GM18499 (cell line): ENCODE measurements at regions not wholly inside any gene's neighbourhood (a gene's known extent, or its start where the extent isn't known, plus 50 kb on each side); places are given as distances from the start of the nearest gene placed in this dataset.

ENCODE experiments used
- ATAC-seq: cut with Tn5 transposase; IDR thresholded peaks from one replicate; pipeline ENCODE4 v1.9.1; 2021; ENCODE audit warnings: moderate number of reproducible peaks; ENCODE audit not compliant: insufficient read depth, unreplicated experiment

DNA sequence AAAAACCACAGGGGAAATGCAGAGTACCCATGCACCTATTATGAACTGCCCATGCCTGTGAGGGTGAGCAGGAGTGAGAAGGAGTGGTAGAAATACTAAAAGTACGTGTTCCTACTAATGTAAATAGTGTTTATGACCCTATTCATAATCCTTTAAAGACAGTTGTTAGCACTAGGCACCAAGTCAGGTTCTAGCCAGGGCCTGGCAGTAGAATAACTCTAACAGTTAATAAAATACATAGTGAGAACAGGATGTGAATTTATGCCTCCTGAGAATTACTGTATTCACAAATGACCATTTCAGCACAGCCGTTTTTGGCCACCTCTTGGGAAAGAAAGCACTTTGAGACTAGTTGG is 103.2 kb upstream of the TARS1 start:
- no peak for ATAC-seq

DNA sequence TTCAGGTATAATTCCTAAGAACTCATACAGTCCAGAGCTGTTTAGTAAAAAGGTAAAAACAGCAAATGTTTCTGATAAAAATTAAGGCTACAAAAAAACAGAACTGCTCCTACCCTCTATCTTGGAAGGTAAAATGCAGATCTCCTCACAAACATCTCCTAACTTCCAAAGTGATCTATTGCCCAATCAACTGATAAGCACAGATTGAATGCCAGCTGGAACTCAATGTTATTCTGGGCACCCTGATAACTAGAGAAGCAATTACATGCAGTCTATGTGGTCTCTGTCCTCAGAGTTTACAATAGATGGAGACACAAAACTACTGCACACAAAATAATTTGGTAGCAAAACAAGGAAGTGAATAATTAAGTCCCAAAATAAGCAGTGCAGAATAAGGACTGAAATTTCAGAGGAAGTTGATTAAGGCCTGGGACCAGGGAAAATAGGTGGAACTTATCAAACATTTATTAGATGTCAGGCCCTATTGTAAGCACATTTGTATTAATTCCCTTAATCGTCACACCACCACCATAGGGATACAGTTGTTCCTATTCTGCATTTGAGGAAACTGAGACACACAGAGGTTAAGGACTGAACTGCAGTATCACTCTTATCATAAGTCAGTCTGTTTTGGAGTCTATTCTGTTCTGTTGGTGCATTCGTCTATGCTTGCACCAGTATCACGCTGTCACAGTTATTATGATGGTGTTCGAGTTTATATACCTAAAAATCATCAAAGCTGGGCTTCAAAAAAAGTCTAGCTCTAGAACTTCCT is 102.2 kb upstream of the TARS1 start:
- no peak for ATAC-seq

DNA sequence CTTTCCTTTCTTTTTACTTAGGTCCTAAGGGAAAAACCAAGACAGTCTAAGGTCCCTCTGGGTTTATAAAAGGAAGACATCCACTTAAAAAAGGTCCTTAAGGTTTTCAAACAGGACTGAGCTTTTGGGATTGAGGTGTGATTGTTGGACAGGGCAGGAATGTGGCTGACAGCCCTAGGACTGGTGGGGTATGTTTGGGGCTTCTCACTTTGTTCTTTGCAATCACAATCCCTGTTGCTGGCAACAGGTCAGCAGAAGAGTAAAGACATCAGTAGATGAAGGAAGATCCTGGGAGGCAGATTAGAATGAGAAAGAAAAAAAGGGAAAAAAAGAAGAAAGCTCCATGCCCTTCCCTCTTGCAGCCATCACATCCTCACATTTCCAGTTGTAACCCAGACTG is 101.4 kb upstream of the TARS1 start:
- ATAC-seq, result no peak

DNA sequence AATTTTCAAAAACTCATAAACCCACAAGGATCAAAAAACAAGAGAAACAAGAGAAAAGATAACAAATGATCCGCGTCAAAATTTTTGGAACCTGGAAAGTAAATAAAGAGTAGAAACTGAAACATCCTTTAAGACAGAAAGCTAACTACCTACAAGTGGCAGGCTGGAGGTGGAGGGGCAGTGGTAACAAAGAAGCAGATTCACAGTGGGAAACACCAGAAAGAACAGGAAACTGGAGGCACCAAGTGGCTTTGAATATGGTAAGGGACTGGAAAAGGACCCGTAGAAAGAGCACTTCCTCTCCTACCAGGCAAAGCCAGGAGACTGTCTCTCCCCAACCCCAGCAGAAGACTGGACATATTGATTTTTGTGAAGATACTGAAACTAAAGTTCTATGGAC is 100.6 kb upstream of the TARS1 start:
- no peak for ATAC-seq

DNA sequence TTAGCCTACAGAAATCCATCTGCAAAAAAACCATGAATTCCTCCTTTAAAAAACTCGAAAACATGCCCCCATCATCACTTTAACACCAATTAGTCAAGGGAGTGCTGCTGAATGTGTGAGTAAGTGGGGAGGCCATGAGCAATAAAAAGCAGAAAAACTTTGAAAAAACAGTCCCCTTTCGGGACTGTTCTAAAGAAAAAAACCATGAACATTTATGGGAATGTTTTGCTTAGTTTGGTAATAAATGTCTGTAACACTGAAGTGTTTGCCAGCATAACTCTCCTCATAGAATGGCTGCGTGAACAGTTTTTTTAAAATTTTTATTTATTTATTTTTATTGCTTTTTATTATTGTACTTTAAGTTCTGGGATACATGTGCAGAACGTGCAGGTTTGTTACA is 99.4 kb upstream of the TARS1 start:
- no peak for ATAC-seq

DNA sequence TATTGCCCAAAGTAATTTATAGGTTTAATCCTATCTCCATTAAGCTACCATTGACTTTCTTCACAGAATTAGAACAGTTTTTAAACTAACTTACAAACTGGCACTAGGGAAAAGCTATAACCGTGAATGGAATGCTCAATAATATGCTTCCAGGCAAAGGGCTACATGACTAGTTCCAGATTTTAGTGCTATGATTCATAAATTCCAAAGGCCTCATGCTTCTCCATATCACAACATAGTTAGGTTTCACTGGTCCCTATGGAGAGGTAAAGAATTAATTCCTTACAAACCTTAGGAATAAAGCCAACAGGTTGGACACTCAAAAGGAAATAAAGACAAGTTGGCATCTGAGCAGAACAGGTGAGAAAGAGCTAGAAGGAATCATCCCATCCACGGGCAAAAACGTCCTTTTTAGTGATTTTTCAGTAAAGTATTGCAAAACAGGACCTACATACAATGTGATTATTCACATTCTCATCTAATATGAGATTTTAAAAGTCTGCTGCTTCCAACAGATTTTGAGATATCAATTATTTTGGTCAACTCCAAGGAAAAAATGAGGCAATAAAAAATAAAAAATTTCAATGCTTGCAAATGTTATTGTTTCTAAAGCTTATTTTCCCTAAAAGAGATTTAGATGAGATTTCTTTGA is 97.0 kb upstream of the TARS1 start:
- no peak for ATAC-seq

DNA sequence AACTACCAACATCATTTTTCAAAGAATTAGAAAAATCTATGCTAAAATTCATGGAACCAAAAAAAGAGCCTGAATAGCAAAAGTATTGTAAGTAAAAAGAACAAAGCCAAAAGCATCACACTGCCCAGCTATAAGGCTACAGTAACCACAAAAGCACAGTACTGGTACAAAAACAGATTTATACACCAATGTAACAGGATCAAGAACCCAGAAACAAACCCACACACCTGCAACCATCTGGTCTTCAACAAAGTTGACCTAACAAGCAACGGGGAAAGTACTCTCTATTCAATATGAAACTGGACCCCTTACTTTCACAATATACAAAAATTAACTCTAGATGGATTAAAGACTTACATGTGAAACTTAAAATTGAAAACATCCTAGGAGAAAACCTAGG is 94.2 kb upstream of the TARS1 start:
- no peak for ATAC-seq

DNA sequence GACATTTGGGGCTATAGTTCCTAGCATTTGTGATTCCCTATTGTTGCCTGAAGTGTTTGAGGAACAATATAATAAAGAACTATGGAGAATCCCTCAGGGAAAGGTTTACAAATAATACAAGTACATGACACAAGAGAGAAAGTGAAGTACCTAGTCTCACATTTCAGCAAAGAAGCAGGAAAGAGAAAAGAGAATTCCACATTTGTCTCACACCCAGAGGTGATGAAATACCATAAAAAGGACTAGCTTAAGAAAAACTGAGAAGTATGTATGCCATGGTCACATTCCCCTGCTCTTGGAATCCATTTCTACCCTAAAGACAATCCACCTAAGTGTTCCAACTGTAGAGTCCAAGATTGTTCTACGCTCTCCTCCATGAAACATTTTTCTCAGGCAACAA is 79.0 kb upstream of the TARS1 start:
- no peak for ATAC-seq

DNA sequence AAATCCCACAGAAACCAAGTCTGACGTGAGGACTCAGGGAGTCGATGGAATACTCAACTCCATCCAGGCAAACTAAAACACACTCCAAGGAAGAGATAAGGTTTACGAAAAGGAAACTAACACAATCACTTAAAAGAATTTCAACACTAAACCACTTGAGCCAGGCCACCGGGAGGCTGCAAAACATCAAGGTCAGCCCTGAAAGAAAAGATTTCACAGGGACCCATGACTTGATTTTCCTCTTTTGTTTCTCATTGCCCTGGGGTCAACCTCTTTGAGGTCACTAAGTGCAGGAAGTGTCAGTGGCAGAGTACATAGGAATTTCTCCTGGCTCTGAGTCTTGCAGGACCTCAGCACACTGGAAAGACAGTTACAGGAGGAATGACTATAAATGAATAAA is 77.8 kb upstream of the TARS1 start:
- ATAC-seq, result no peak

DNA sequence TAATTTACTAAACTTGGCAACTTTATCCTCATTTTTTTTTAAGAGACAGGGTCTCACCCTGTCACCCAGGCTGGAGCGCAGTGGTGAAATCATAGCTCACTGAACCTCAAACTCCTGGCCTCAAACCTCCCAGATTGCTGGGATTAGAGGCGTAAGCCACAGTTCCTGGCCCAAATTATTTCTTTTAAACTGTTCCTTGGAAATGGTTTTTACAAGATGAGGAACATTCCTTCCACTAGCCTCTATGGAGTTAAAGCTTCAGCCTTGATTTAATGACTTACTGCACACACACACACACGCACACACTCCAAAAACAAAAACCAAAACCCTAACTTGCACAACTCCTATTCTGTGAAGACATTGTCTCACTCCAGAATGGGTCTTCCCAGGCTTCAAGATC is 77.2 kb upstream of the TARS1 start:
- no peak for ATAC-seq

DNA sequence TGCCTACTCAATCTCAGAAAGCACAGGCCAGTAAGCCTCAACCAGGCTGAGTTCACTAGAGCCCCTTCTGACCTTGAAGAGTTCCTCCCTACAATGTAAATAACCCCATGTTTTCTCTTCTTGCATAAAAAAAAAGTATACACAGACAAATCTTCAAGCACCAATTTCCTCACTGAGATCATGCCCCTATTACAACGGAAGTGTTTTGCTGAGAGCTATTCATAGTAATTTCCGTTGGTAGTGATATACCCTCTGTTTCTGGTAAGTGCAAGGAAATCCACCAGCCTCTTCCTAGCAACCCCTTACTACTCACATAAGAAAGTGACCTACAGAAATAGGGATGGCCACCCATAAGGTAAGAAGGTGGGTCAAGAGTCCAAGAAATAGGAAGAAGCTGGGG is 76.4 kb upstream of the TARS1 start:
- ATAC-seq, result no peak

DNA sequence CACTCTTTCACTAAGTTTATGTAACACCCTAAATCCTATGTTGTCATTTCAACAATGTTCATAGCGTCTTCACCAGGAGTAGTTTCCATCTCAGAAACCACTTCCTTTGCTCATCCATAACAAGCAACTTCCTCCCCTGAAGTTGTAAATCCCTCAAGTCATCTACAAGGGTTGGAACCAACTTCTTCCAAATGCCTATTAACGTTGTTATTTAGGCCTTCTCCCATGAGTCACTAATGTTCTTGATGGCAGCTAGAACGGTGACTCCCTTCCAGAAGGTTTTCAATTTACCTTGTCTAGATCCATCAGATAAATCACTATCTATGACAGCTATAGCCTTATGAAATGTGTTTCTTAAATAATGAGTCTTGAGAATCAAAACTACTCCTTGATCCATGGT is 73.3 kb upstream of the TARS1 start:
- no peak for ATAC-seq

DNA sequence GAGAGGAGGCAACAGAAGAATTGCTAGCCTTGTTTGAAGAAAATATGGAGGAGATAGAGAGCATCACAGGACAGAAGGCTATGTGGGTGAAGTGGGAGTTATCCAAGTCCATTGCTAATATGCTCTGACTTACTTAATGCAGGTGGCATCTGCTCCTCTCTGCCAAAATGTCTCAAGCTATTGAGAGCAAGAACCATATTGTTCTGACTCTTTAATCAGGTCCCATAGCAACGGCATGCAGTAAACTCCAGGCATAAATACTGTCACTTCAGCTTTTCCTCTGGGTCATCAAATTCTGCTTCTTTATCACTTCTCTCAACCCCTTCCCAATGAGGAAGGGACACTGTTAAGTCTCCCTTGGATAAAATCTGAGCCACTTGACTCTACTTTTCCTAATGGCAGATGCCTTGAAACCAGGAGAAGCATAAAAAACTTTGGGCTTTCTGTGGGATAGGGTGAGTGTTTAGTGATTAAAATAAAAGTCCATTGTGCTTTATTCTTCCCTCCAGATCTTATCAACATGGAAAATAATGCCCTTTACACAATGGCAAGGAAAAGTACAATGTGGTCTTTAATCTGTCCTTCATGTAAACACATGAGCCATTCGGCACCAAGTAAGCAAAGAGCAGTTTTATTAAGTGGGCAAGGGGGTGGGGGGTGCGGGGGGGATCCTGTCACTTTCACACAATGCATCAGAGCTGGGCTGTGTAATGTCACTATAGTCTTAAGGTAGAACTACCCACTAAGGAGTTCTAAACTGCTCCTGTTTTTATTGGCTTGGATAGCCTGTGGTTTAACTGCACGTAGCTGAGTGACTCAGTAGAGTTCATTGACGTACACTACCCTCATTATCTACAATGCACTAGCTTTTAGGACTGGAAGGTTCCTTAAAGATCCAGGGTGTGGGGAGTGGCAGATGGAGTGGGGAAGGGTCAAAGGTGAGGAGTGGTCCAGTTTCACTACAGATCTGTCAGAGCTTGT is 71.0 kb upstream of the TARS1 start:
- no peak for ATAC-seq

DNA sequence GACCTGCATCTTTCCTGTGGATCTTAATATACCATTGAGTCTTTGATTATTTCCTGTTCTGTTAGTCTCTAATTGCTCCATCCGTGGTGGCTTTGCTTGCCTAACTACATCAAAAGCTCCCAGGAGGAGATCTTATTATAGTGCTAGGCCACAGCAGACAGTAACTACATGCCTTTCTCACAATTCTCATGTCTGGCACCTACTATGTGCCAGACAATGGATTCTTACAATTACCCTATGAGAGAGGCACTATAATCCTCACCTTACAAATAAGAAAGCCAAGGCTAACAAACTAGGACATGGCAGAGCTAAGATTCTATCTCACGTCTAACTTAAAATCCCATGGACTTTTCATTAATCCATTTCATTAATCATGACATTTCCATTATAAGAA is 70.3 kb upstream of the TARS1 start:
- ATAC-seq, result no peak

DNA sequence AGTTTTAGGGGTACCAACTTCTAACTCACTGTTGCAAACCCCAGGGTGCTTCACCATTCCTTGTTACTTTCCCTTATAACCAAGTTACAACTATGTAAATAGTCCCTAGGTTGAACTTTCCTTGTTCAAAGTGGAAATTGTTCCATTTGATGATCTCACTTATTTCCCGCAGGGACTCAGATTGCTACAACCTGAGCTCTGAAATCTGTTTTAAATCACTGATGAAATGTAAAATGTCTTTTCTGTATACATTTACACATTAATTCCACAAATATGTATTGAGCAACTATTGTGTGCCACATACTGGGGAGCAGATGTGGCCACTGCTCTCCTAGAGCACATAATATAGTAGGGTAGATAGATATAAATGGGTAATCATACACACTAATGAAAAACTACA is 69.1 kb upstream of the TARS1 start:
- ATAC-seq, result no peak

DNA sequence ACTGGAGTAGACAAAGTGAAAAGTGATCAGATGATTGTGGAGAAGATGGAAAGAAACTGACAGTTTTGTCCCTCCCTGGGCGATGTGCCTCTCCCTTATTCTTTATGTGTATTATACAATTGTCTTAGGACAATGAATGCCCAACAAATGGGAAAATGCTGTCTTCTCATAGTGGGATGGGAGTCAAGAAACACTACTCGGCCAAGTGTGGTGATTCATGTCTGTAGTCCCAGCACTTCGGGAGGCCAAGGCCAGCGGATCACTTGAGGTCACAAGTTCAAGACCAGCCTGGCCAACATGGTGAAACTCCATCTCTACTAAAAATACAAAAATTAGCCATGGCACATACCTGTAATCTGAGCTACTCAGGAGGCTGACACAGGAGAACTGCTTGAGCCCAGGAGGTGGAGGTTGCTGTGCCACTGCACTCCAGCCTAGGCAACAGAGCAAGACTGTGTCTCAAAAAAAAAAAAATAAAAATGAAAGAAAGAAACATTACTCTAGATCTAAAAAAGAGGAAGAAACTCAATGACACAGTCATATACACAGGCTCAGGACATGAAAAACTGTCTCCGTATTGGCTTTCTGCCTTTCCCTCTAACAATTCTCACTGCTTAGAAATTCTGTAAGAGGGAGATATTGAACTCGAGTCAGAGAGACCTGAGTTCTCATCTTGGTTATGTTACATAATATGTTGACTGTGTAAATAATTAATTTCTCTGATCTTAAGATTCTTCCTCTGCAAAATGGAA is 67.9 kb upstream of the TARS1 start:
- no peak for ATAC-seq

DNA sequence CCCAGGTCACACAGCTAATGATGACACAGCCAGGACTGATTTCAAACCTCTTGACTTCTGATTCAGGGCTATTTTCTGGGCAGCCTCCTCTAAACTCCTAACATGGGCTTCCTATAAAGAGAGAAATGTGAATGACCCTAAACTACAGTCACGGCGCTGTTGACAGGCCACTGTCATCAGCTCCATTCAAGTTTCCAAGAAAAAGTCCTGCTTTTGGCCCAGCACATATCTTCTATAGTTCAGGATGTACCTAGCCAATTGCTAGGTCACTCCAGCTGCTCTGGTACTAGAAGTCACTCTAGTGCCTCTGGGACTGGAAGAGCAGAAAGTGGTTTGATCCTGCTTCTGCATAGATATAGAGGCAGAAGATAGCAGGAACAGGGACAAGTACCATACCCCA is 64.9 kb upstream of the TARS1 start:
- no peak for ATAC-seq

DNA sequence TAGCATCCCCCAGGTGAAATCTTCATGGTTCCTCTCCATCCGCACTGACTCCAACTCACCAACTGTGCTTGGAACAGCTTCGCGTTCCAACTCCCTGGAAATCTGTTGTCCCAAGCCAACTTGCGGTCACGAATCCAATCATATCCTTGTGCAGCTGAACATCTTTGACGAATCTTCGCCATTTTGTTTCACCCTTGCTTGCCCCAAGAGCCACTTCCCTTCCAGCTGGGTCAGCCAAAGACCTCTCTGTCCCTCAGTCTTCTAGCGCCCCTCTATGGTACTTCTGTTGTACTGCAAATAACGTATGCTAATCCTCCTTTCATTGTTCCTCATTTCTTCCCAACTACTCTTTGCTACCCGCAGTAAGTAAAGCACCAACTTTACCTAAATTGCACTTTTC is 61.0 kb upstream of the TARS1 start:
- ATAC-seq, result no peak

DNA sequence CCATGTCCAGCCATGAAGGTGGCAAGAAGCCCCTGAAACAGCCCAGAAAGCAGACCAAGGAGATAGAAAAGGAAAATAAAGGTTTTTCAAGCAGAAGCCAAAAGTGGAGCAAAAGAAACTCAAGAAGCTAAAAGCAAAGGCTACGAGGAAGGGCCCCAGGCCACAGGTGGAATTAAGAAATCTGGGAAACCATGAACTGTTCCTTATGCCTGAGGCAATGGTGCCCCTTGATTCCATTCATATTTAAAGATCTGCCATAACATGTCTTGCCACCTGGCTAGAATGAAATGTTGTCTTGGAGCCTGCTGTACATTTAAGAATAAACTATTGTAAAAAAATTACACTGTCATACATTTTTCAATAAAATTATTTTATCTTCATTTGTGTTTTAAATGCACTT is 59.5 kb upstream of the TARS1 start:
- no peak for ATAC-seq
